Calu3 (cell line): ENCODE measurements at regions not wholly inside any gene's neighbourhood (a gene's known extent, or its start where the extent isn't known, plus 50 kb on each side); places are given as distances from the start of the nearest gene placed in this dataset.

Experiments used
- BruUV-seq: library from RNA; stranded (reverse); fragments of 400-500 nt; replicated peaks from 2 replicates; lab custom pipeline; 2021; lab: Mats Ljungman, UMichigan
- CTCF ChIA-PET: fragments of 300-600 bp; sonication (Branson Sonifier 250); formaldehyde crosslinking; loops from one replicate; lab custom pipeline; 2022; ENCODE audit warnings: antibody characterized with exemption; lab: Charles Lee
- DNase-seq: peaks from one replicate; pipeline ENCODE4 v3.0.0; 2022
- H3K27ac Mint-ChIP-seq: one replicate; pipeline ENCODE4 v1.8.0; 2022; ENCODE audit warnings: mixed read lengths; ENCODE audit not compliant: unreplicated experiment
- H3K27me3 Mint-ChIP-seq: one replicate; pipeline ENCODE4 v1.8.0; 2022; ENCODE audit warnings: mixed read lengths; ENCODE audit not compliant: unreplicated experiment
- H3K36me3 Mint-ChIP-seq: one replicate; pipeline ENCODE4 v1.8.0; 2022; ENCODE audit warnings: mild to moderate bottlenecking, moderate library complexity, mixed read lengths; ENCODE audit not compliant: insufficient read depth, unreplicated experiment
- H3K4me1 Mint-ChIP-seq: one replicate; pipeline ENCODE4 v1.8.0; 2022; ENCODE audit warnings: mild to moderate bottlenecking, low read depth, mixed read lengths; ENCODE audit not compliant: unreplicated experiment
- H3K4me3 Mint-ChIP-seq: one replicate; pipeline ENCODE4 v1.8.0; 2022; ENCODE audit warnings: mild to moderate bottlenecking, low read depth, moderate library complexity, mixed read lengths; ENCODE audit not compliant: unreplicated experiment
- H3K9me3 Mint-ChIP-seq: one replicate; pipeline ENCODE4 v1.8.0; 2022; ENCODE audit warnings: low read depth, mixed read lengths; ENCODE audit not compliant: unreplicated experiment
- CTCF ChIP-seq: fragments of 200-600 bp; IDR thresholded peaks from one replicate; pipeline ENCODE4 v1.8.0; 2022; ENCODE audit warnings: antibody characterized with exemption; ENCODE audit not compliant: unreplicated experiment
- intact Hi-C: fragments of 100-400 bp; cut with micrococcal nuclease; formaldehyde crosslinking; loops from one replicate; pipeline ENCODE4 v1.10.0; 2022; ENCODE audit not compliant: unreplicated experiment

- H3K36me3 Mint-ChIP-seq = no peaks in the 10 kb centered on the region
- H3K27me3 Mint-ChIP-seq = peaks cover 12% of the 10 kb centered on the region
- H3K4me3 Mint-ChIP-seq = no peak overlapping the region
- no TSS peak for BruUV-seq
- H3K9me3 Mint-ChIP-seq = no peaks in the 10 kb centered on the region
- intact Hi-C loops = no loop called here
- H3K27ac Mint-ChIP-seq = no peak overlapping the region
- CTCF ChIA-PET = no interaction called here
- no peak for DNase-seq
- no peak for TF ChIP-seq CTCF
- peaks cover 22% of the 10 kb centered on the region for H3K4me1 Mint-ChIP-seq
Measured at GRCh38 chr6:3515669-3516068, 58.8 kb upstream of the SLC22A23 start.

- no peak for TF ChIP-seq CTCF
- H3K4me1 Mint-ChIP-seq = peaks cover 20% of the 10 kb centered on the region
- no peak overlapping the region for H3K27ac Mint-ChIP-seq
- no peaks in the 10 kb centered on the region for H3K9me3 Mint-ChIP-seq
- BruUV-seq = no TSS peak
- H3K36me3 Mint-ChIP-seq = no peaks in the 10 kb centered on the region
- no peak for DNase-seq
- CTCF ChIA-PET = interaction anchor here (0.5 kb wide), 1 partner anchor 636 kb away, joined by 4 read pairs; no protein-coding TSS in a partner anchor
- H3K27me3 Mint-ChIP-seq = peaks cover 12% of the 10 kb centered on the region
- intact Hi-C loops = no loop called here
- no peak overlapping the region for H3K4me3 Mint-ChIP-seq
Measured at GRCh38 chr6:3513416-3513815, 56.6 kb upstream of the SLC22A23 start.

GRCh38 chr6:3512832-3513231, 56.0 kb upstream of the SLC22A23 start:
- H3K36me3 Mint-ChIP-seq = no peaks in the 10 kb centered on the region
- intact Hi-C loops = no loop called here
- peaks cover 14% of the 10 kb centered on the region for H3K4me1 Mint-ChIP-seq
- no peak overlapping the region for H3K27ac Mint-ChIP-seq
- H3K27me3 Mint-ChIP-seq = peaks cover 12% of the 10 kb centered on the region
- H3K4me3 Mint-ChIP-seq = no peak overlapping the region
- TF ChIP-seq CTCF = no peak
- CTCF ChIA-PET = interaction anchor here (0.5 kb wide), 1 partner anchor 636 kb away, joined by 4 read pairs; no protein-coding TSS in a partner anchor
- H3K9me3 Mint-ChIP-seq = no peaks in the 10 kb centered on the region
- no peak for DNase-seq
- no TSS peak for BruUV-seq

GRCh38 chr6:3510617-3511016, 53.8 kb upstream of the SLC22A23 start:
- no peak overlapping the region for H3K4me3 Mint-ChIP-seq
- CTCF ChIA-PET = no interaction called here
- no peak for TF ChIP-seq CTCF
- intact Hi-C loops = no loop called here
- no TSS peak for BruUV-seq
- no peaks in the 10 kb centered on the region for H3K9me3 Mint-ChIP-seq
- peaks cover 10% of the 10 kb centered on the region for H3K4me1 Mint-ChIP-seq
- H3K36me3 Mint-ChIP-seq = no peaks in the 10 kb centered on the region
- no peak overlapping the region for H3K27ac Mint-ChIP-seq
- DNase-seq = no peak
- H3K27me3 Mint-ChIP-seq = peaks cover 26% of the 10 kb centered on the region
